ENCODE measurements at regions not wholly inside any gene's neighbourhood (a gene's known extent, or its start where the extent isn't known, plus 50 kb on each side); places are given as distances from the start of the nearest gene placed in this dataset.

DNA sequence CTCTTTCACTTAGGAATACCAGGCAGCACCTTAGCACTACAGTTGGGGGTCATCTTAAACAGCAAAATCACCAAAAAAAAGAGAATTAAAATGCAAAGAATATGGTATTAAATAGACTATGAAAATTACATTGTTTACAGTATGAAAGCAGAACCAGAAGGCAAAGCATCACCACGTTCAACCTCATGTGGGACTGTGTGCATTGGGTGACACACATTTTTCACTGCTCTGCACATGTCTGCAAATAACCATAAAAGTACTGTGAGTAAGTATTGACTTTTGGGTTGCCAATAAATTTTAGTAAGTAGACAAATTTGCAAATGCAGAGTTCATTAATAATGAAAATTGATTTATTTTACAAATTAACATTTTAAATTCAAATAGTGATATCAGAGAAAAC is 232.1 kb upstream of the ZWINT start:
- Histone ChIP-seq H3K4me1 (ENCODE audit: insufficient read depth, low read length) (no peaks in the 10 kb centered on the region), H3K36me3 (ENCODE audit: insufficient read depth, low read length) (no peaks in the 10 kb centered on the region), H3K27ac (ENCODE audit: low read depth in 1 of 2, low read length in 2 of 2) (no peak overlapping the region), H3K4me3 (ENCODE audit: low read length) (no peak overlapping the region), H3K9me3 (ENCODE audit: control insufficient read depth in 1 of 2, insufficient read depth in 1 of 2, low read length in 2 of 2) (peaks cover 0 to under 1% of the 10 kb centered on the region in 2 experiments), H3K27me3 (ENCODE audit: control insufficient read depth in 1 of 2, insufficient read depth in 2 of 2, low read length in 2 of 2) (no peaks in the 10 kb centered on the region)
- ATAC-seq (ENCODE audit: poor library complexity) (no peak), DNase-seq (no peak)
- peaks cover 11% of the 10 kb centered on the region for H3K9me3 Mint-ChIP-seq
- intact Hi-C loops (cut with DNase I, micrococcal nuclease) = no loop called here
- TF ChIP-seq, protein P1, sequence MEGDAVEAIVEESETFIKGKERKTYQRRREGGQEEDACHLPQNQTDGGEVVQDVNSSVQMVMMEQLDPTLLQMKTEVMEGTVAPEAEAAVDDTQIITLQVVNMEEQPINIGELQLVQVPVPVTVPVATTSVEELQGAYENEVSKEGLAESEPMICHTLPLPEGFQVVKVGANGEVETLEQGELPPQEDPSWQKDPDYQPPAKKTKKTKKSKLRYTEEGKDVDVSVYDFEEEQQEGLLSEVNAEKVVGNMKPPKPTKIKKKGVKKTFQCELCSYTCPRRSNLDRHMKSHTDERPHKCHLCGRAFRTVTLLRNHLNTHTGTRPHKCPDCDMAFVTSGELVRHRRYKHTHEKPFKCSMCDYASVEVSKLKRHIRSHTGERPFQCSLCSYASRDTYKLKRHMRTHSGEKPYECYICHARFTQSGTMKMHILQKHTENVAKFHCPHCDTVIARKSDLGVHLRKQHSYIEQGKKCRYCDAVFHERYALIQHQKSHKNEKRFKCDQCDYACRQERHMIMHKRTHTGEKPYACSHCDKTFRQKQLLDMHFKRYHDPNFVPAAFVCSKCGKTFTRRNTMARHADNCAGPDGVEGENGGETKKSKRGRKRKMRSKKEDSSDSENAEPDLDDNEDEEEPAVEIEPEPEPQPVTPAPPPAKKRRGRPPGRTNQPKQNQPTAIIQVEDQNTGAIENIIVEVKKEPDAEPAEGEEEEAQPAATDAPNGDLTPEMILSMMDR (IDR thresholded peaks at IDR 0.05) = no peak
- H3K4me1 Mint-ChIP-seq (ENCODE audit: low read depth) = no peaks in the 10 kb centered on the region
- H3K4me3 Mint-ChIP-seq = no peak overlapping the region
- no peaks in the 10 kb centered on the region for H3K27me3 Mint-ChIP-seq
- no peaks in the 10 kb centered on the region for H3K36me3 Mint-ChIP-seq (ENCODE audit: low read depth)
- H3K27ac Mint-ChIP-seq = no peak overlapping the region
- ChIA-PET CTCF (no interaction called here), POLR2A (no interaction called here)

DNA sequence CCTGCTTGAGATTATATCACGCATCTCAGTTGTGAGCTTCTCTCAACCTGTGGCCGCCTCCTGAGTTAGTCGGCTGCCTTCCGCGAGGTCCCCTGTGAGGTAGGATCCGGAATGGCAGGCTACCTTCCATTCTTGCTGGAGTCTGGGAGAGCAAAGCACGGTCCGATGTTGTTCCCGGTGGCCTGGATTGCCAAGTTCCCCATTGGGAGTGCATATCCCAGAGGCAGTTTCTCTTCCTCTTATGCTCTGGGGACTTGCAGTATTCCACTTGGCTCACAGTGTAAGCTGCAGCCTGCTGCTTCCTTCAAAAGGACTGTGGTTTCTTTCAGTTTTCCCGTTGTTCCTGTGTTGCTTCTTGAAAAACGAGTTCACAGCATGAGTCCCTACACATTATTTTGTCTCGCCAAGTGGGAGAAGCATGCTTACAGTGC is 225.4 kb upstream of the ZWINT start:
- POLR2A ChIA-PET = no interaction called here
- CTCF ChIA-PET = no interaction called here
- peaks cover 0 to 8% of the 10 kb centered on the region in 2 experiments for H3K9me3 ChIP-seq (ENCODE audit: control insufficient read depth in 1 of 2, insufficient read depth in 1 of 2, low read length in 2 of 2)
- H3K27me3 ChIP-seq (ENCODE audit: control insufficient read depth in 1 of 2, insufficient read depth in 2 of 2, low read length in 2 of 2) = no peaks in the 10 kb centered on the region
- no peaks in the 10 kb centered on the region for H3K36me3 ChIP-seq (ENCODE audit: insufficient read depth, low read length)
- H3K4me1 ChIP-seq (ENCODE audit: insufficient read depth, low read length) = no peaks in the 10 kb centered on the region
- no peaks in the 10 kb centered on the region for H3K27me3 Mint-ChIP-seq
- DNase-seq (no peak), ATAC-seq (ENCODE audit: poor library complexity) (no peak)
- peaks cover 2% of the 10 kb centered on the region for H3K9me3 Mint-ChIP-seq
- no peak overlapping the region for H3K4me3 ChIP-seq (ENCODE audit: low read length)
- no peak overlapping the region for H3K27ac Mint-ChIP-seq
- no peak overlapping the region for H3K27ac ChIP-seq (ENCODE audit: low read depth in 1 of 2, low read length in 2 of 2)
- no peak overlapping the region for H3K4me3 Mint-ChIP-seq
- TF ChIP-seq, protein P1 (IDR thresholded peaks at IDR 0.05) = no peak
- H3K36me3 Mint-ChIP-seq (ENCODE audit: low read depth) = no peaks in the 10 kb centered on the region
- intact Hi-C loops (cut with DNase I, micrococcal nuclease) = no loop called here
- no peaks in the 10 kb centered on the region for H3K4me1 Mint-ChIP-seq (ENCODE audit: low read depth)

DNA sequence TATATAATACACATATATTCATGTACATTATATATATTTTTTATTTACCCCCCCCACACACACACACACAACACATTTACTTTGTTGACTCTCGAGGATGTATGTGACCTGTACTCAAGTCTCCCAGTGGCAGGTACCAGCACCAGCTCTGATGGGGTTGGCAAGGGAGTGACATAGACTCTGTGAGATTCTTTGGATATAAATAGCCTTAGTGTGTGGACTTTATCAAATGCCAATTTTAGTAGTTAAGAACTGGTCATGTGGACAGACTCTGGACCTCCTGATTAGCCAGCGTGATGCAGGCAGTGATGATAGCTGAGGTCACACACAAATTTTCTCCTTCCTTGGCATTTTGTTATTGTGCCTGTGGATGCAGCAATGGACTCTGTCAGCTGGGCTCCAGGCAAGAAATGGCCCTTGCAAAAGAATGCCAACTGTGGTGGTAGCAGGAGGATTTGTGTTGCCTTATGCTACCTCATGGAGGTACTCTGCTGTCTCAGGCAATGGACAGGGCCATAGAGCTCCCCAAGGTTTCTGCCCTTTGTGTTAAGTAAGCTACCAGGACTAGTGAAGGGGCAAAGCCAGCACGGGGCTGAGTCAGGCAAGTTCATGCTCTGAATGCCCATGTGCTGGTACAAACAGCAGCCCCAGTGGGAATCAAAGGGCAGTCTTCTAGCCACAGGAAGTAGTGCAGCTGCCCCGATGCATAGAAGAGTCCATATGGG is 224.6 kb upstream of the ZWINT start:
- TF ChIP-seq, protein P1 (IDR thresholded peaks at IDR 0.05) = no peak
- DNase-seq (no peak), ATAC-seq (ENCODE audit: poor library complexity) (no peak)
- no peak overlapping the region for H3K27ac Mint-ChIP-seq
- no peaks in the 10 kb centered on the region for H3K4me1 Mint-ChIP-seq (ENCODE audit: low read depth)
- no peaks in the 10 kb centered on the region for H3K4me1 ChIP-seq (ENCODE audit: insufficient read depth, low read length)
- CTCF ChIA-PET = no interaction called here
- H3K27me3 ChIP-seq (ENCODE audit: control insufficient read depth in 1 of 2, insufficient read depth in 2 of 2, low read length in 2 of 2) = no peaks in the 10 kb centered on the region
- no peaks in the 10 kb centered on the region for H3K27me3 Mint-ChIP-seq
- POLR2A ChIA-PET = no interaction called here
- no peak overlapping the region for H3K27ac ChIP-seq (ENCODE audit: low read depth in 1 of 2, low read length in 2 of 2)
- H3K9me3 Mint-ChIP-seq = no peaks in the 10 kb centered on the region
- H3K9me3 ChIP-seq (ENCODE audit: control insufficient read depth in 1 of 2, insufficient read depth in 1 of 2, low read length in 2 of 2) = peaks cover 0 to 8% of the 10 kb centered on the region in 2 experiments
- no peak overlapping the region for H3K4me3 Mint-ChIP-seq
- H3K36me3 ChIP-seq (ENCODE audit: insufficient read depth, low read length) = no peaks in the 10 kb centered on the region
- intact Hi-C loops (cut with DNase I, micrococcal nuclease) = no loop called here
- H3K4me3 ChIP-seq (ENCODE audit: low read length) = no peak overlapping the region
- H3K36me3 Mint-ChIP-seq (ENCODE audit: low read depth) = no peaks in the 10 kb centered on the region

Data from CD4-positive, alpha-beta T cell (primary cell).